ENCODE measurements at regions not wholly inside any gene's neighbourhood (a gene's known extent, or its start where the extent isn't known, plus 50 kb on each side); places are given as distances from the start of the nearest gene placed in this dataset.

DNA sequence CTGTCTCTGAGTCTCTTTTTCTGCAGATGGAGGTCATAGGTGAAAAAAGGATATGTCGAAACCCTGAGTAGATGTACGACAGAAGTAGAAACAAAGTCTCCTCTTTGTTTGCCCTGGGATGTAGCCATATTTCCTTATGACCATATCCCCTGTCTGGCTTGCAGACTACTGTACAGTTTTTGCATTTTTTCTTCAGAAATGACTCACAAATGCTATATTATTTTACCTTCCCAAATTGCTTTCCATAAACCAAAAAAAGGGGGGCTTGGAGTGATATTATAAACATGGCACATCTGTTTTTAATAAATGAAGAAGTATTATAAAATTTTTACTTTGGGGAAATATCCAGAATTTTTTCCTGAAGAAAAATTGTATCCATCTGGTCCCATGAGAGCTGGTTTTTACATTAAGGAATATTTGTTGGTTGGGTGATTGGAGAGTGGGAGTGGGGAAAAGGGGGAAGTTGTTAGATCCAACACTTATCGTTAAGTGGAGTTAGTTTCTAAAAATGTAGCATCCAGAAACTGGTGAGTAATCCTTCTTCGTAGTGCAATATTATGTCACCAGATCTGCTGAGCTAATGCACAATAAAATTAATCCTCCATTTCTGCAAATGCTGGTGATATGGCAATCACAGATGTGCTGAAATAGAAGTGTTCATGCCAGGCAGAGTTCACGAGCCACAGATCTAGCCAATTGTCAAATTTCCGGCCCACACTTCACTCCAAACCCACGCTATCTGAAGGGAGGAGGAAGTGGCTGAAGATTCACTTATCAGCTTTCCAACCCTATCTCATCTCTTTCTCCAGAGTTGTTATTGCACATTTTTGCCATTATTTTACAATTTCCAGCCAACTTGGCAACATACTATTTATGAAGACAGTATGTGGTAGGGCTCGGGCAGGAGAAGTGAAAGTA is 313.6 kb upstream of the ATP11B start:
- no peak overlapping the region for H3K27ac ChIP-seq (ENCODE audit: low read depth, low read length)
- H3K9me3 ChIP-seq (ENCODE audit: control insufficient read depth, insufficient read depth, low read length), result no peaks in the 10 kb centered on the region
- no peak overlapping the region for H3K4me3 ChIP-seq (ENCODE audit: low read depth, low read length)
- 93% methylated on average over 2 of the region's 8 CpGs for WGBS (ENCODE audit: insufficient coverage)
- H3K4me1 ChIP-seq (ENCODE audit: control insufficient read depth, insufficient read depth, low read length), result no peaks in the 10 kb centered on the region
- no peaks in the 10 kb centered on the region for H3K27me3 ChIP-seq (ENCODE audit: control insufficient read depth, insufficient read depth, low read length)
- no peak for DNase-seq (ENCODE audit: low read depth in 4 of 6, low spot score in 6 of 6)
- H3K36me3 ChIP-seq (ENCODE audit: control insufficient read depth, insufficient read depth, low read length), result no peaks in the 10 kb centered on the region

DNA sequence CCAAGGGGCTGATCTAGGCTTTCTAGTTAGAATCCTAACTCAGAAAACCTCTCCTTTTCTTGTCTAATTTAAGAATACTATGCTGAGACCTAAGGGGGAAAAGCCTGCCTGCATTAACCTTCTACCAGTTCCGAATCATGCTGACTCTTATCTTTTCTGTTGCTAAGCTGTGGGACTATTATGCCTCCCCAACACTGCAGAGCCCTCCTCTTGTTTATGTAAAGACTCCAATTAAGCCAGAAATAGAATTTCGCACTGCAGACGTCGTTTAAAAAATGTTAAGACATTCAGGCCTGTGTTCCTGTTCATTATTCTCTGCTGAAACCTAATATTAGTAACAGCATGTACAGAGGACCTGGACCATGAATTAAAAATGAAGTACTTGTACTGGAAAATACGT is 310.6 kb upstream of the ATP11B start:
- H3K4me1 ChIP-seq (ENCODE audit: control insufficient read depth, insufficient read depth, low read length), result no peaks in the 10 kb centered on the region
- no peak overlapping the region for H3K27ac ChIP-seq (ENCODE audit: low read depth, low read length)
- no peak overlapping the region for H3K4me3 ChIP-seq (ENCODE audit: low read depth, low read length)
- H3K27me3 ChIP-seq (ENCODE audit: control insufficient read depth, insufficient read depth, low read length), result no peaks in the 10 kb centered on the region
- H3K9me3 ChIP-seq (ENCODE audit: control insufficient read depth, insufficient read depth, low read length), result no peaks in the 10 kb centered on the region
- 63% methylated on average over 1 of the region's 5 CpGs for WGBS (ENCODE audit: insufficient coverage)
- peak in 1 of 6 donors; percentile 61 for DNase-seq (ENCODE audit: low read depth in 4 of 6, low spot score in 6 of 6)
- no peaks in the 10 kb centered on the region for H3K36me3 ChIP-seq (ENCODE audit: control insufficient read depth, insufficient read depth, low read length)

DNA sequence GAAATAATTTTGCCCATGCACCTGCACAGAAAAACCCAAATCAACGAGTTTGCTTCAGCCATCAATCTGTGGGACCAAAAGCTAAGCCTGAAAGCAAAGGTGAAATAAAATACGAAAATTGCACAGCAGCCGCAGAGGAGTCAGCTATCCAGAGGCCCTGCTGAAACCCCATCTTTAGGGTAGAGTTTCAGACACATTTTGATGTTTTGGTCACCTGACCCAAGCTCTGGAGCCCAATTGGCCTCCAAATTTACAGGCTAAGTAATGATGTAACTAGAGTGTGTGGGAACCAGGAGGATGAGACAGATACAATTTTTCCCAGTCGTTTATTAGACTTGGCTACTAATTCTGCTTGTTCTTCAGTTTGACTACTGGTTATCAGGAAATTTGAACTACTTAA is 308.6 kb upstream of the ATP11B start:
- WGBS (ENCODE audit: insufficient coverage), result 100% methylated on average over 2 of the region's 4 CpGs
- no peak overlapping the region for H3K4me3 ChIP-seq (ENCODE audit: low read depth, low read length)
- H3K27me3 ChIP-seq (ENCODE audit: control insufficient read depth, insufficient read depth, low read length), result no peaks in the 10 kb centered on the region
- no peaks in the 10 kb centered on the region for H3K4me1 ChIP-seq (ENCODE audit: control insufficient read depth, insufficient read depth, low read length)
- no peaks in the 10 kb centered on the region for H3K36me3 ChIP-seq (ENCODE audit: control insufficient read depth, insufficient read depth, low read length)
- H3K27ac ChIP-seq (ENCODE audit: low read depth, low read length), result no peak overlapping the region
- no peak for DNase-seq (ENCODE audit: low read depth in 4 of 6, low spot score in 6 of 6)
- H3K9me3 ChIP-seq (ENCODE audit: control insufficient read depth, insufficient read depth, low read length), result no peaks in the 10 kb centered on the region

DNA sequence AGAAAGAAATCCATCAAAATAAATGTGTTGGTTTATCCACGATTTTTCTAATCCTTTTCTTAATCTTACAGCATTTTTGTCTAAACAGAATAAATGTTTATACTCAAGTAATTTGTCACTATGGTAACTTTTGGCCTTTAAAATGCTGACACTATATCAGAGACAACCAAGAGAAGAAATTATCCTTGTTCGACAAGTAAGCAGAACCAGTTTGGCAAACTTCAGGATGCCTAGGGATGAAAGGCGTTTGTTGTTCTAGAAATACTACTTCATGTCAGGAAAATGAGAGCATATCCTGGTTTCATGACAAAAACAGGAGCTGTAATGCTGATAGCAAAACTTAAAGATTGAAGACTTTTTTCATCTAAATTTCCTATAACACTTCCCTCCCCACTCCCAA is 308.0 kb upstream of the ATP11B start:
- H3K27me3 ChIP-seq (ENCODE audit: control insufficient read depth, insufficient read depth, low read length), result no peaks in the 10 kb centered on the region
- no peaks in the 10 kb centered on the region for H3K36me3 ChIP-seq (ENCODE audit: control insufficient read depth, insufficient read depth, low read length)
- no peaks in the 10 kb centered on the region for H3K9me3 ChIP-seq (ENCODE audit: control insufficient read depth, insufficient read depth, low read length)
- no CpG with 5 or more reads among the region's 3 CpGs for WGBS (ENCODE audit: insufficient coverage)
- no peak overlapping the region for H3K27ac ChIP-seq (ENCODE audit: low read depth, low read length)
- H3K4me3 ChIP-seq (ENCODE audit: low read depth, low read length), result no peak overlapping the region
- no peak for DNase-seq (ENCODE audit: low read depth in 4 of 6, low spot score in 6 of 6)
- H3K4me1 ChIP-seq (ENCODE audit: control insufficient read depth, insufficient read depth, low read length), result no peaks in the 10 kb centered on the region

DNA sequence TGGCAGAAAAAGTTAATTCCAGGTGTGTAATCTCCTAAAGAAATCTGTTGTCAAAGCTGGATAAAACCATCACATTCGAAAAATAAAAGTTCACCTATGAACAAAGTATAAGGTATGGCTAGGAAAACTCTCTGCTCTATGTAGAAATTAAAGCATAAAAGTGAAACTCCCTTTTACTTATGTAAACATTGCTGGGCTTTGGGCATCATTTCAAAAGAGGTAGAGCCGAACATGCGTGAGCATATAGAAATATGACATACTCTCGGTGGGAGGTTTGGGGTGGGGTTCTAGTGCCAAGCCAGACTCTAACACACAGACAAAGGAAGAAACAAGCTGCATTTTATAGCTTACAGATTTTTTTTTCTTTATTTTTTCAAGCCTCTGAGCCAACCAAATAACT is 306.8 kb upstream of the ATP11B start:
- Histone ChIP-seq H3K27ac (ENCODE audit: low read depth, low read length) (no peak overlapping the region), H3K4me1 (ENCODE audit: control insufficient read depth, insufficient read depth, low read length) (no peaks in the 10 kb centered on the region), H3K27me3 (ENCODE audit: control insufficient read depth, insufficient read depth, low read length) (no peaks in the 10 kb centered on the region), H3K36me3 (ENCODE audit: control insufficient read depth, insufficient read depth, low read length) (no peaks in the 10 kb centered on the region), H3K9me3 (ENCODE audit: control insufficient read depth, insufficient read depth, low read length) (no peaks in the 10 kb centered on the region), H3K4me3 (ENCODE audit: low read depth, low read length) (no peak overlapping the region)
- DNase-seq (ENCODE audit: low read depth in 4 of 6, low spot score in 6 of 6), result peak in 1 of 6 donors; percentile 30
- WGBS (ENCODE audit: insufficient coverage), result no CpG with 5 or more reads among the region's 4 CpGs

DNA sequence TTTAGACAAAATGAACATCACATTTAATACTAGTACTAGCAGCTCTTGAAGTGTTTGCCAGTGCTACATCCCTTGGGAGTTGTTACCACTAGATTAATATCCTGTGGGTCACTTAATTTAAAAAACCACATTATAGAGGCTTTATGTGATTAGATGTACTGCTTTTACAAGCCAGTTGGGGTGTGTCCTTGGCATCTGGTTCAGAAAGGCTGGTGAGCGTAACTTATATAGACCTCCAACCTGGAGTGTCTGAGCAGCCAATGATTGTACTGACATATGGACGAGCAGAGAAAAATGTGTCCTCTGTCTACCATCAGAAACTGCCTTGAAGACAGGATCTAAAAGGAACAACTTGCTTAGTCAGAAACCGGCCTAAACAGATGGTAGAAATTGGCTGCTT is 306.2 kb upstream of the ATP11B start:
- 33% methylated on average over 3 of the region's 3 CpGs for WGBS (ENCODE audit: insufficient coverage)
- H3K36me3 ChIP-seq (ENCODE audit: control insufficient read depth, insufficient read depth, low read length), result no peaks in the 10 kb centered on the region
- H3K9me3 ChIP-seq (ENCODE audit: control insufficient read depth, insufficient read depth, low read length), result no peaks in the 10 kb centered on the region
- no peaks in the 10 kb centered on the region for H3K4me1 ChIP-seq (ENCODE audit: control insufficient read depth, insufficient read depth, low read length)
- no peak overlapping the region for H3K27ac ChIP-seq (ENCODE audit: low read depth, low read length)
- DNase-seq (ENCODE audit: low read depth in 4 of 6, low spot score in 6 of 6), result peak in 2 of 6 donors; percentile 76 to 83
- no peak overlapping the region for H3K4me3 ChIP-seq (ENCODE audit: low read depth, low read length)
- H3K27me3 ChIP-seq (ENCODE audit: control insufficient read depth, insufficient read depth, low read length), result no peaks in the 10 kb centered on the region

DNA sequence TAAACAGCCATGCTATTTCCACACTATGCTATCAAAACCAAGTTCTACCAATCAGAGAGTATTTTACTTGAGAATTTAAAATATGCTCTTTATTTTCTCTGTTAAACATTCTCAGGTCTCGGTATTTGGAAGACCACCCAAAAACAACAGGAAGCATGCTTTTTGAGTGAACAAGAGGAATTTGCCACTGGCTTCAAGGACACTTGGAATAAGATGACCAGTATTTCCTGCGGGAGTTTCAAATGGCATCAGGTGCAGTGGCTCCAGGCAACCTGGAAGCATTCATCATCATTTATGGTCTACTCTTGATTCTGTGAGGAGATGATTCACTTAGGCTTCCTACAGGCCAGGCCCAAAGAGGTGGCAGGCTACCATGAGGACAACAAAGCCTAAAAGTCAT is 305.7 kb upstream of the ATP11B start:
- Histone ChIP-seq H3K27ac (ENCODE audit: low read depth, low read length) (no peak overlapping the region), H3K27me3 (ENCODE audit: control insufficient read depth, insufficient read depth, low read length) (no peaks in the 10 kb centered on the region), H3K4me3 (ENCODE audit: low read depth, low read length) (no peak overlapping the region), H3K4me1 (ENCODE audit: control insufficient read depth, insufficient read depth, low read length) (no peaks in the 10 kb centered on the region), H3K36me3 (ENCODE audit: control insufficient read depth, insufficient read depth, low read length) (no peaks in the 10 kb centered on the region), H3K9me3 (ENCODE audit: control insufficient read depth, insufficient read depth, low read length) (no peaks in the 10 kb centered on the region)
- DNase-seq (ENCODE audit: low read depth in 4 of 6, low spot score in 6 of 6), result no peak
- 92% methylated on average over 2 of the region's 2 CpGs for WGBS (ENCODE audit: insufficient coverage)

DNA sequence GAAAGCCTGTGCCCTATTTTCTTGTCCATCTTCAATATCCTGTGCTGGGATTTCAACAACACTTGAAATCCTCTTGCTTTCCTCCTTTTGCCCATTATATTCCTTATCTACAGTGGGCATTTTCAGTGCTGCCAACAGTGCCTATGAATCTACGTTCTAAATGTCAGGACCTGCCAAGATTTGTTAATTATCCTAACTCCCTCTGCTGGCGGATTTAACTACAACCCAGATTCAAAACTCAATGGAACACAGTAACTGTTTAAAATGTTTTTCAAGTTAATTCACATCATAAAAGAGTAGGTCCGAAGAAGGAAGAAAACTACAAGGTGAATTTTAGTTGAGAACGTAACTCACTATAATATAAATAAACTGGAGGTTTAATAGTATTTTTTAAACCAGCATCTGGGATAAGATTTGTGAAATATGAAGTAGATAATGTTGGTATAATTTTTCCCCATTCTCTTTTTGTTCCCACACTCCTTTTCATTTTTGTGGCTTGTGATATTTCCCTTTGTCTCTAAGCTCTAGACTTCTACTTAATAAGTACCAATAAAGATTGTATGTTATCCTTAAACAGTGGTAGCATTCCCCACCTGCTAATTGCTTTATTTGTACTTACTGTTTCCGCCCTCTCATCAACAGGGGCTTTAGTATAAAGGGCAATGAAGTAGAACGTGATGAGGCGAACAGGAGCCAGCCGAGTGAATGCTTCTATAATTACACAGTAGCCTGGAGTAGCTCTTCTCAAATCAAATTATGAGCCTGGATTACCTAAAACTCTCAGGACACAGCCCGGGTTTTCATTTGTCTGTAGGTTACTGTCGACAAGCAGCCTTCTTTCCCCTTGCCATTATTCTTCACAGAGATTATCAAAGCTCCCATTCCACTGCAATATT is 302.5 kb upstream of the ATP11B start:
- no peaks in the 10 kb centered on the region for H3K36me3 ChIP-seq (ENCODE audit: control insufficient read depth, insufficient read depth, low read length)
- H3K27me3 ChIP-seq (ENCODE audit: control insufficient read depth, insufficient read depth, low read length), result no peaks in the 10 kb centered on the region
- no peak overlapping the region for H3K27ac ChIP-seq (ENCODE audit: low read depth, low read length)
- H3K4me1 ChIP-seq (ENCODE audit: control insufficient read depth, insufficient read depth, low read length), result no peaks in the 10 kb centered on the region
- no peaks in the 10 kb centered on the region for H3K9me3 ChIP-seq (ENCODE audit: control insufficient read depth, insufficient read depth, low read length)
- WGBS (ENCODE audit: insufficient coverage), result 28% methylated on average over 4 of the region's 10 CpGs
- no peak overlapping the region for H3K4me3 ChIP-seq (ENCODE audit: low read depth, low read length)
- peak in 2 of 6 donors; percentile 84 to 85 for DNase-seq (ENCODE audit: low read depth in 4 of 6, low spot score in 6 of 6)

DNA sequence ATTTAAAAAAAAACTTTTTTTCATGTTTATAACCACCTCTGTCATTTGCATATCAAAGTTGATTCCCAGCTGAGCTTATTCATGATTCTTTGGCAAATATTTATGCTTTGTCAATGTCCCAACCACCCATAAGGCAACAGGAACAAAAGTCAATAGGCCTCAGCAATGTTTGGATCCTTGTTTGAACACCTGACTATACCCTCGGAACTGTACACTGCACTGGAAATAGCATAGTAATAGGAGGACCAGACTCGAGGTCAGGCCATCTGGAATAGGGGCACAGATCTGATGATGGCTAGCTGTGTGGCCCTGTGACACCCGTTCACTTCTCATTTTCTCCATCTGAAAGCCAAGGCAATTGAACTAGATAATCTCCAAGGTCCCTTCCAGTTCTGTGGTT is 301.7 kb upstream of the ATP11B start:
- H3K4me3 ChIP-seq (ENCODE audit: low read depth, low read length), result no peak overlapping the region
- H3K9me3 ChIP-seq (ENCODE audit: control insufficient read depth, insufficient read depth, low read length), result no peaks in the 10 kb centered on the region
- no peak for DNase-seq (ENCODE audit: low read depth in 4 of 6, low spot score in 6 of 6)
- H3K27me3 ChIP-seq (ENCODE audit: control insufficient read depth, insufficient read depth, low read length), result no peaks in the 10 kb centered on the region
- H3K36me3 ChIP-seq (ENCODE audit: control insufficient read depth, insufficient read depth, low read length), result no peaks in the 10 kb centered on the region
- no peak overlapping the region for H3K27ac ChIP-seq (ENCODE audit: low read depth, low read length)
- no peaks in the 10 kb centered on the region for H3K4me1 ChIP-seq (ENCODE audit: control insufficient read depth, insufficient read depth, low read length)
- 34% methylated on average over 3 of the region's 3 CpGs for WGBS (ENCODE audit: insufficient coverage)
